ENCODE measurements at regions not wholly inside any gene's neighbourhood (a gene's known extent, or its start where the extent isn't known, plus 50 kb on each side); places are given as distances from the start of the nearest gene placed in this dataset.

GRCh38 chr5:159402311-159402710 is 72.0 kb upstream of the IL12B start:
- no peak for DNase-seq (ENCODE audit: low read depth)
- TF ChIP-seq CTCF (IDR thresholded peaks at IDR 0.05; ENCODE audit: low read depth, low read length), result no peak
- no peak for TF ChIP-seq POLR2A (IDR thresholded peaks at IDR 0.05; ENCODE audit: extremely low read depth, insufficient read length)
- TF ChIP-seq MAX (IDR thresholded peaks at IDR 0.05; ENCODE audit: low read depth, low read length), result no peak
- no peak for TF ChIP-seq MYC (IDR thresholded peaks at IDR 0.05; ENCODE audit: low read depth, low read length)
- H3K4me3 ChIP-seq (ENCODE audit: low read depth, low read length), result no peak overlapping the region

DNA sequence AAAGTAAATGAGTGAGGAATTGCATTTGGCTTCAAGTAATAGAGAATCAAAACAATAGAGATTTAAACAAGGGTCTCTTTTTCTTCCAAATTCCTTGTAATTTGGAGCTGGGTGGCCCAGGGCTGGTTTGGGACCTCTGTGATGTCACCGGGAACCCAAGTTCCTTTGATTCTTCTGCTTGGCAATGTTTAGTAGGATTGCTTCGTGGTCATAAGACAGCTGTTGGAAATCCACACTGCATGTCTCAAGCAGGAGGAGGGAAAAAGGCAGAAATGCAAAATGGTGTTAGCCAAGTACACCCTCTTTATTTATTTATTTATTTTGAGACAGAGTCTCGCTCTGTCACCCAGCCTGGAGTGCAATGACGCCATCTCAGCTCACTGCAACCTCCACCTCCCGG is 72.6 kb upstream of the IL12B start:
- TF ChIP-seq CTCF (IDR thresholded peaks at IDR 0.05; ENCODE audit: low read depth, low read length), result no peak
- no peak for TF ChIP-seq MYC (IDR thresholded peaks at IDR 0.05; ENCODE audit: low read depth, low read length)
- TF ChIP-seq MAX (IDR thresholded peaks at IDR 0.05; ENCODE audit: low read depth, low read length), result no peak
- no peak for TF ChIP-seq POLR2A (IDR thresholded peaks at IDR 0.05; ENCODE audit: extremely low read depth, insufficient read length)
- no peak for DNase-seq (ENCODE audit: low read depth)
- H3K4me3 ChIP-seq (ENCODE audit: low read depth, low read length), result no peak overlapping the region

DNA sequence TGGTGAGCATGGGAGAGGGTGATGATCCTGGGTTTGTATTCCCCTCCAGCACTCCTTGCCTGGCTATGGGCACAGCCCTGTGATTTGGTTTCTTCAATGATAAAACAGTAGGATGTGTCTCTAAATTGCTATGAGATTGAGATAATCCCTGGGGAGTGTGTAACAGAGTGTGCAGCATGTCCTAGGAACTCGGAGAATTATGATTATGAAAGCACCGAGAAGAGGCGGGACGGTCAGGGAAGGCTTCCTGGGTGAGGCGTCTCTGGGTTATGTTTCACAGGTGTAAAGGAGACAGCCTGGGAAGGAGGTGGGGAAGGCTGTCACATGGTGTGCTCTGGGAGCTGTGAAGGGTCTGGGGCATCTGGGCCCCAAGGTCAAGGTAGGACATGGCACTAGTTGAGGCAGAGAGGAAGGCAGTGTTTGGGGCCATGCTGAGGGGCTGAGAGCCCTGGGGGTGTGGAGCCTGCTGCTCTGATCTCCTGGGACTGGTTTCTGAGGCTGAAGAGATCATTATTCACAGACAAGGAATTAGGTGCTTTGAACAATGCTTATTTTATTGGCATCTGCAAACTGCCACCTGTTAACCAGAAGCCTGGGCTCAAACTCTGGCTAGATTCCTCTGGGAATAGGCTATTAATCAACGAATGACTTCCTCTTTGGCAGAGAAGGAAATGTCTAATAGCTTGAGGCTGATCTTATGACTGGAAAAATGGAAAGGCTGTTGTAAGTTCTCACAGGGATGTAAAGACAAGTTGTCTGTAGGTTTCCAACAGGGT is 73.8 kb upstream of the IL12B start:
- H3K4me3 ChIP-seq (ENCODE audit: low read depth, low read length), result no peak overlapping the region
- DNase-seq (ENCODE audit: low read depth), result peak; percentile 44
- TF ChIP-seq MAX (IDR thresholded peaks at IDR 0.05; ENCODE audit: low read depth, low read length), result no peak
- no peak for TF ChIP-seq MYC (IDR thresholded peaks at IDR 0.05; ENCODE audit: low read depth, low read length)

DNA sequence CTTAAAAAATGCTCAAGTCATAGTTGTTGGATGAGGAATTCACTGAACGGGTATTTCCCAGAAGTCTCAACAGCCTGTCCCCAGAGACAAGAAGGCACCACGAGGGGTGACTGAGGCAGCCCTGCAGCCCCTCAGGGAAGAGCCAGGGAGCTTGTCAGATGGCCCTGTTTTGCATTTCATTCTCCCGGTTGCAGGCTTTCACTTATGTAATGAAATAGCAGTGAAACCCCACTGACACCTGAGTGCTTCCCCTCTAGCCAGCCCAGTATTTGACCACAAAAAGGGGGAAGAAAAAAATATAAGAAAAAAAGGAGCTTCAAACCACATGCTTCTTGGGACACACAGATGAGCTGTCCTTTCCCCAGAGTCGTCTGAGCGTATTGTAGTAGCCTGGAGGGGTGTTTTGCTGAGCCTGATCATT is 75.3 kb upstream of the IL12B start:
- TF ChIP-seq CTCF (IDR thresholded peaks at IDR 0.05; ENCODE audit: low read depth, low read length) (no peak), MAX (IDR thresholded peaks at IDR 0.05; ENCODE audit: low read depth, low read length) (peak; percentile 50; the same call in 1 of the 2 replicates)
- DNase-seq (ENCODE audit: low read depth), result peak; percentile 89

DNA sequence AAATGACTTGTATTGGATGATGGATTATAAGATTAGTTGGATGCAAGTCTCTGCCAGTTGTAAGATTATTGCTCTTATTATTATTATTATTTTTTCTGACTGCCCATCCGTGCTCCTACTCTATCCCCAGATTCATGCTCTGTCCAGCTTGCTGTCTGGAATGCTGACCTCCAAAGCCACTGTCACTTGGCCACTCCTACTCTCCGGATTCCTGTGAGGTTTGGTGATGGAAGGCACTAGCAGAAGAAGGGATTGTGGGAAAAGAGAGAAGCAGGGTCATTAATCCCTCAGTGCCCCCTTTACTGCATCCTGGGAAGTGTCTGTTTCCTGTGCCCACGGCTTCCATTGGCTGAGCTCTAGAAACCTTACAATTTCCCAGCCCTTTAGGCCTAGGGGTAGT is 76.3 kb upstream of the IL12B start:
- no peak for TF ChIP-seq POLR2A (IDR thresholded peaks at IDR 0.05; ENCODE audit: extremely low read depth, insufficient read length)
- TF ChIP-seq MYC (IDR thresholded peaks at IDR 0.05; ENCODE audit: low read depth, low read length), result no peak
- TF ChIP-seq MAX (IDR thresholded peaks at IDR 0.05; ENCODE audit: low read depth, low read length), result no peak
- no peak for TF ChIP-seq CTCF (IDR thresholded peaks at IDR 0.05; ENCODE audit: low read depth, low read length)
- H3K4me3 ChIP-seq (ENCODE audit: low read depth, low read length), result no peak overlapping the region
- DNase-seq (ENCODE audit: low read depth), result no peak

More for the DNA sequence above, 75.3 kb upstream of the IL12B start:
- H3K4me3 ChIP-seq (ENCODE audit: low read depth, low read length), result no peak overlapping the region

GRCh38 chr5:159409801-159410200 is 79.5 kb upstream of the IL12B start:
- no peak for TF ChIP-seq MAX (IDR thresholded peaks at IDR 0.05; ENCODE audit: low read depth, low read length)
- no peak for TF ChIP-seq CTCF (IDR thresholded peaks at IDR 0.05; ENCODE audit: low read depth, low read length)
- TF ChIP-seq POLR2A (IDR thresholded peaks at IDR 0.05; ENCODE audit: extremely low read depth, insufficient read length), result no peak
- TF ChIP-seq MYC (IDR thresholded peaks at IDR 0.05; ENCODE audit: low read depth, low read length), result no peak
- DNase-seq (ENCODE audit: low read depth), result no peak
- H3K4me3 ChIP-seq (ENCODE audit: low read depth, low read length), result no peak overlapping the region
